WTC11 (cell line): ENCODE measurements at regions not wholly inside any gene's neighbourhood (a gene's known extent, or its start where the extent isn't known, plus 50 kb on each side); places are given as distances from the start of the nearest gene placed in this dataset.

ENCODE experiments used
- ATAC-seq: fragments of 200-7000 bp; cut with Tn5 transposase; 2 replicates; pipeline ENCODE4 v1.10.0; 2021; ENCODE audit warnings: mild to moderate bottlenecking, moderate library complexity
- CTCF ChIA-PET: fragments of 300-600 bp; sonication (Branson Sonifier 250); formaldehyde crosslinking; loops from one replicate; lab custom pipeline; 2021; ENCODE audit warnings: antibody characterized with exemption; lab: Charles Lee
- POLR2A ChIA-PET: fragments of 350-600 bp; sonication (Branson Sonifier 250); formaldehyde crosslinking; loops from one replicate; lab custom pipeline; 2021; ENCODE audit warnings: antibody characterized with exemption; lab: Charles Lee
- DNase-seq: peaks from one replicate; pipeline ENCODE4 v3.0.0; 2021; ENCODE audit warnings: low spot score
- H3K27ac Mint-ChIP-seq: 2 replicates; pipeline ENCODE4 v1.8.0; 2021; ENCODE audit warnings: mixed read lengths
- H3K27me3 Mint-ChIP-seq: 2 replicates; pipeline ENCODE4 v1.8.0; 2021; ENCODE audit warnings: low read depth, mild to moderate bottlenecking, moderate library complexity, mixed read lengths
- H3K36me3 Mint-ChIP-seq: 2 replicates; pipeline ENCODE4 v1.8.0; 2021; ENCODE audit warnings: mixed read lengths
- H3K4me1 Mint-ChIP-seq: 2 replicates; pipeline ENCODE4 v1.8.0; 2022; ENCODE audit warnings: mixed read lengths
- H3K4me3 Mint-ChIP-seq: 2 replicates; pipeline ENCODE4 v1.8.0; 2021; ENCODE audit warnings: mild to moderate bottlenecking, moderate library complexity, mixed read lengths
- H3K9me3 Mint-ChIP-seq: 2 replicates; pipeline ENCODE4 v1.8.0; 2021; ENCODE audit warnings: mixed read lengths
- ATF1 ChIP-seq: sonication (generic); formaldehyde crosslinking; IDR thresholded peaks from 2 replicates; pipeline ENCODE4 v1.8.1; 2023; ENCODE audit warnings: mild to moderate bottlenecking, moderate library complexity, missing genetic modification reagents
- CREB1 ChIP-seq: sonication (generic); formaldehyde crosslinking; IDR thresholded peaks from 2 replicates; pipeline ENCODE4 v1.8.0; 2023; ENCODE audit warnings: mild to moderate bottlenecking, missing genetic modification reagents
- ERG ChIP-seq: fragments of 250-450 bp; sonication (Bioruptor Pico); IDR thresholded peaks from 2 replicates; pipeline ENCODE4 v1.8.0; 2021; ENCODE audit warnings: mild to moderate bottlenecking
- ESRRA ChIP-seq: sonication (generic); formaldehyde crosslinking; IDR thresholded peaks from 2 replicates; pipeline ENCODE4 v1.8.1; 2022; ENCODE audit warnings: mild to moderate bottlenecking, missing genetic modification reagents, borderline replicate concordance
- GABPB1 ChIP-seq: sonication (generic); formaldehyde crosslinking; IDR thresholded peaks from 2 replicates; pipeline ENCODE4 v1.8.1; 2023; ENCODE audit warnings: mild to moderate bottlenecking, missing genetic modification reagents
- GRHL2 ChIP-seq: fragments of 250-450 bp; sonication (Bioruptor Pico); IDR thresholded peaks from 2 replicates; pipeline ENCODE4 v1.8.0; 2022; ENCODE audit warnings: mild to moderate bottlenecking, moderate library complexity; ENCODE audit not compliant: insufficient replicate concordance, severe bottlenecking
- GTF2I ChIP-seq: fragments of 250-450 bp; sonication (Bioruptor Pico); conservative IDR thresholded peaks from 2 replicates; pipeline ENCODE4 v1.4.0; 2021; ENCODE audit warnings: mild to moderate bottlenecking
- JAZF1 ChIP-seq: fragments of 250-450 bp; sonication (Bioruptor Pico); IDR thresholded peaks from 2 replicates; pipeline ENCODE4 v1.9.0; 2021; ENCODE audit warnings: moderate library complexity, mild to moderate bottlenecking, inconsistent platforms
- MXD4 ChIP-seq: fragments of 250-450 bp; sonication (Bioruptor Pico); IDR thresholded peaks from 2 replicates; pipeline ENCODE4 v1.8.0; 2021; ENCODE audit warnings: mild to moderate bottlenecking, moderate library complexity, borderline replicate concordance
- NR1H2 ChIP-seq: sonication (generic); formaldehyde crosslinking; IDR thresholded peaks from 2 replicates; pipeline ENCODE4 v1.9.0; 2021; ENCODE audit warnings: mild to moderate bottlenecking, moderate library complexity, missing genetic modification reagents
- SMAD3 ChIP-seq: sonication (generic); formaldehyde crosslinking; IDR thresholded peaks from 2 replicates; pipeline ENCODE4 v1.8.0; 2022; ENCODE audit warnings: missing genetic modification reagents, mild to moderate bottlenecking, borderline replicate concordance
- SMAD4 ChIP-seq: sonication (generic); formaldehyde crosslinking; IDR thresholded peaks from 2 replicates; pipeline ENCODE4 v1.8.0; 2022; ENCODE audit warnings: mild to moderate bottlenecking, missing genetic modification reagents
- SOX15 ChIP-seq: fragments of 250-450 bp; sonication (Bioruptor Pico); IDR thresholded peaks from 2 replicates; pipeline ENCODE4 v1.9.0; 2021; ENCODE audit warnings: mild to moderate bottlenecking
- ZBTB21 ChIP-seq: sonication (generic); formaldehyde crosslinking; IDR thresholded peaks from 2 replicates; pipeline ENCODE4 v1.8.1; 2023; ENCODE audit warnings: mild to moderate bottlenecking, missing genetic modification reagents, borderline replicate concordance
- ZNF219 ChIP-seq: sonication (generic); formaldehyde crosslinking; IDR thresholded peaks from 2 replicates; pipeline ENCODE4 v1.8.0; 2023; ENCODE audit warnings: missing genetic modification reagents, mild to moderate bottlenecking, borderline replicate concordance
- ZNF263 ChIP-seq: sonication (generic); formaldehyde crosslinking; IDR thresholded peaks from 2 replicates; pipeline ENCODE4 v1.8.1; 2022; ENCODE audit warnings: low read depth, mild to moderate bottlenecking, moderate library complexity, missing genetic modification reagents
- ZNF396 ChIP-seq: fragments of 250-450 bp; sonication (Bioruptor Pico); IDR thresholded peaks from 2 replicates; pipeline ENCODE4 v1.8.0; 2021; ENCODE audit warnings: mild to moderate bottlenecking, moderate library complexity, borderline replicate concordance
- ZNF532 ChIP-seq: fragments of 250-450 bp; sonication (Bioruptor Pico); IDR thresholded peaks from 2 replicates; pipeline ENCODE4 v1.9.0; 2021; ENCODE audit warnings: mild to moderate bottlenecking, borderline replicate concordance
- ZNF671 ChIP-seq: fragments of 250-450 bp; sonication (Bioruptor Pico); IDR thresholded peaks from 2 replicates; pipeline ENCODE4 v1.8.0; 2021; ENCODE audit warnings: mild to moderate bottlenecking
- TF ChIP-seq, protein P1 (sequence below): fragments of 200-600 bp; IDR thresholded peaks from 2 replicates; pipeline ENCODE4 v1.8.0; 2022; ENCODE audit warnings: antibody characterized with exemption
- TF ChIP-seq, protein P2 (sequence below): fragments of 250-450 bp; sonication (Bioruptor Pico); IDR thresholded peaks from 2 replicates; pipeline ENCODE4 v1.9.0; 2021; ENCODE audit warnings: moderate library complexity, mild to moderate bottlenecking, inconsistent platforms, borderline replicate concordance

GRCh38 chr5:56470007-56470406, 236.9 kb upstream of the ANKRD55 start:
- H3K9me3 Mint-ChIP-seq, result no peaks in the 10 kb centered on the region
- H3K4me3 Mint-ChIP-seq, result no peak overlapping the region
- no peaks in the 10 kb centered on the region; the same call in none of the 2 replicates for H3K27me3 Mint-ChIP-seq
- TF ChIP-seq, protein P1, sequence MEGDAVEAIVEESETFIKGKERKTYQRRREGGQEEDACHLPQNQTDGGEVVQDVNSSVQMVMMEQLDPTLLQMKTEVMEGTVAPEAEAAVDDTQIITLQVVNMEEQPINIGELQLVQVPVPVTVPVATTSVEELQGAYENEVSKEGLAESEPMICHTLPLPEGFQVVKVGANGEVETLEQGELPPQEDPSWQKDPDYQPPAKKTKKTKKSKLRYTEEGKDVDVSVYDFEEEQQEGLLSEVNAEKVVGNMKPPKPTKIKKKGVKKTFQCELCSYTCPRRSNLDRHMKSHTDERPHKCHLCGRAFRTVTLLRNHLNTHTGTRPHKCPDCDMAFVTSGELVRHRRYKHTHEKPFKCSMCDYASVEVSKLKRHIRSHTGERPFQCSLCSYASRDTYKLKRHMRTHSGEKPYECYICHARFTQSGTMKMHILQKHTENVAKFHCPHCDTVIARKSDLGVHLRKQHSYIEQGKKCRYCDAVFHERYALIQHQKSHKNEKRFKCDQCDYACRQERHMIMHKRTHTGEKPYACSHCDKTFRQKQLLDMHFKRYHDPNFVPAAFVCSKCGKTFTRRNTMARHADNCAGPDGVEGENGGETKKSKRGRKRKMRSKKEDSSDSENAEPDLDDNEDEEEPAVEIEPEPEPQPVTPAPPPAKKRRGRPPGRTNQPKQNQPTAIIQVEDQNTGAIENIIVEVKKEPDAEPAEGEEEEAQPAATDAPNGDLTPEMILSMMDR, result no peak
- TF ChIP-seq GRHL2 (CRISPR knock-in tag) (no peak), GABPB1 (CRISPR knock-in tag) (no peak), ZNF671 (CRISPR knock-in tag) (no peak), SMAD4 (CRISPR knock-in tag) (no peak), NR1H2 (CRISPR knock-in tag) (no peak), ZNF219 (CRISPR knock-in tag) (no peak), SMAD3 (no peak), MXD4 (no peak), GTF2I (CRISPR knock-in tag) (no peak), ZNF532 (CRISPR knock-in tag) (no peak), CREB1 (CRISPR knock-in tag) (no peak), ESRRA (CRISPR knock-in tag) (no peak), SOX15 (CRISPR knock-in tag) (no peak), ZNF396 (CRISPR knock-in tag) (no peak), JAZF1 (CRISPR knock-in tag) (no peak), ATF1 (CRISPR knock-in tag) (no peak), ZBTB21 (CRISPR knock-in tag) (no peak)
- TF ChIP-seq, protein P2, sequence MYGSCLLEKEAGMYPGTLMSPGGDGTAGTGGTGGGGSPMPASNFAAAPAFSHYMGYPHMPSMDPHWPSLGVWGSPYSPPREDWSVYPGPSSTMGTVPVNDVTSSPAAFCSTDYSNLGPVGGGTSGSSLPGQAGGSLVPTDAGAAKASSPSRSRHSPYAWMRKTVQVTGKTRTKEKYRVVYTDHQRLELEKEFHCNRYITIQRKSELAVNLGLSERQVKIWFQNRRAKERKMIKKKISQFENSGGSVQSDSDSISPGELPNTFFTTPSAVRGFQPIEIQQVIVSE (CRISPR knock-in tag), result no peak
- ChIA-PET CTCF (no interaction called here), POLR2A (no interaction called here)
- peaks cover 28% of the 10 kb centered on the region for H3K4me1 Mint-ChIP-seq
- H3K36me3 Mint-ChIP-seq, result no peaks in the 10 kb centered on the region
- ATAC-seq (no peak), DNase-seq (no peak)
- no peak overlapping the region for H3K27ac Mint-ChIP-seq

GRCh38 chr5:56468277-56468676, 235.1 kb upstream of the ANKRD55 start:
- POLR2A ChIA-PET, result no interaction called here
- DNase-seq (no peak), ATAC-seq (no peak)
- no peaks in the 10 kb centered on the region for H3K9me3 Mint-ChIP-seq
- TF ChIP-seq ZBTB21 (CRISPR knock-in tag), result no peak
- no peak for TF ChIP-seq ERG (CRISPR knock-in tag)
- no peak for TF ChIP-seq ZNF263 (CRISPR knock-in tag)
- TF ChIP-seq, all 79 proteins: peak for 0
- Mint-ChIP-seq H3K4me1 (peaks cover 39% of the 10 kb centered on the region), H3K36me3 (no peaks in the 10 kb centered on the region), H3K27me3 (no peaks in the 10 kb centered on the region; the same call in 1 of the 2 replicates), H3K27ac (no peak overlapping the region), H3K4me3 (no peak overlapping the region)
- CTCF ChIA-PET, result interaction anchor here (1.5 kb wide), 1 partner anchor 359 kb away, joined by 4 read pairs; no protein-coding TSS in a partner anchor
